Neuron (in vitro differentiated cells): ENCODE measurements at regions not wholly inside any gene's neighbourhood (a gene's known extent, or its start where the extent isn't known, plus 50 kb on each side); places are given as distances from the start of the nearest gene placed in this dataset.

Source experiments
- H2AFZ ChIP-seq: one replicate; pipeline ENCODE4 v1.6.1; 2013; ENCODE audit warnings: low read depth, mild to moderate bottlenecking, inconsistent platforms, low read length, moderate library complexity
- H3K27me3 ChIP-seq: one replicate; pipeline ENCODE4 v1.6.1; 2013; ENCODE audit warnings: low read length; ENCODE audit not compliant: insufficient read depth
- H3K36me3 ChIP-seq: one replicate; pipeline ENCODE4 v1.6.1; 2013; ENCODE audit warnings: low read length; ENCODE audit not compliant: insufficient read depth
- H3K4me1 ChIP-seq: one replicate; pipeline ENCODE4 v1.6.1; 2013; ENCODE audit warnings: low read length; ENCODE audit not compliant: insufficient read depth
- H3K4me3 ChIP-seq: 2 replicates; pipeline ENCODE4 v1.5.1; 2013; ENCODE audit warnings: mild to moderate bottlenecking, low read length, moderate library complexity
- H3K9me3 ChIP-seq: one replicate; pipeline ENCODE4 v1.6.1; 2013; ENCODE audit warnings: low read length

GRCh38 chr2:234339011-234339410 lies 157.9 kb downstream of the ARL4C start:
- H3K4me1 ChIP-seq: peaks cover 19% of the 10 kb centered on the region
- H3K9me3 ChIP-seq: no peaks in the 10 kb centered on the region
- no peak overlapping the region for H3K4me3 ChIP-seq
- H2AFZ ChIP-seq: no peak overlapping the region
- H3K36me3 ChIP-seq: no peaks in the 10 kb centered on the region
- no peaks in the 10 kb centered on the region for H3K27me3 ChIP-seq

GRCh38 chr2:234335661-234336228 lies 161.1 kb downstream of the ARL4C start:
- no peaks in the 10 kb centered on the region for H3K27me3 ChIP-seq
- peaks cover 20% of the 10 kb centered on the region for H3K4me1 ChIP-seq
- no peaks in the 10 kb centered on the region for H3K9me3 ChIP-seq
- H3K4me3 ChIP-seq: no peak overlapping the region
- no peaks in the 10 kb centered on the region for H3K36me3 ChIP-seq
- H2AFZ ChIP-seq: no peak overlapping the region

GRCh38 chr2:234334756-234335155 lies 162.1 kb downstream of the ARL4C start:
- Histone ChIP-seq H3K36me3 (no peaks in the 10 kb centered on the region), H3K9me3 (no peaks in the 10 kb centered on the region), H3K4me1 (peaks cover 20% of the 10 kb centered on the region), H3K4me3 (no peak overlapping the region), H3K27me3 (no peaks in the 10 kb centered on the region), H2AFZ (no peak overlapping the region)

GRCh38 chr2:234334151-234334550 lies 162.7 kb downstream of the ARL4C start:
- no peaks in the 10 kb centered on the region for H3K9me3 ChIP-seq
- H3K4me1 ChIP-seq: peaks cover 20% of the 10 kb centered on the region
- H2AFZ ChIP-seq: no peak overlapping the region

GRCh38 chr2:234333168-234334130 lies 163.4 kb downstream of the ARL4C start:
- H2AFZ ChIP-seq: no peak overlapping the region
- H3K4me3 ChIP-seq: no peak overlapping the region
- no peaks in the 10 kb centered on the region for H3K9me3 ChIP-seq
- H3K27me3 ChIP-seq: no peaks in the 10 kb centered on the region
- H3K36me3 ChIP-seq: no peaks in the 10 kb centered on the region
- peaks cover 20% of the 10 kb centered on the region for H3K4me1 ChIP-seq

More at GRCh38 chr2:234334151-234334550, 162.7 kb downstream of the ARL4C start:
- no peaks in the 10 kb centered on the region for H3K27me3 ChIP-seq
- H3K4me3 ChIP-seq: no peak overlapping the region
- H3K36me3 ChIP-seq: no peaks in the 10 kb centered on the region

- Histone ChIP-seq H3K4me3 (no peak overlapping the region), H3K36me3 (no peaks in the 10 kb centered on the region), H3K4me1 (peaks cover 20% of the 10 kb centered on the region), H2AFZ (no peak overlapping the region), H3K9me3 (no peaks in the 10 kb centered on the region), H3K27me3 (no peaks in the 10 kb centered on the region)
Measured at GRCh38 chr2:234331966-234332365, 164.9 kb downstream of the ARL4C start.

GRCh38 chr2:234331566-234331965 lies 165.3 kb downstream of the ARL4C start:
- no peak overlapping the region for H3K4me3 ChIP-seq
- H3K4me1 ChIP-seq: peaks cover 20% of the 10 kb centered on the region
- H3K27me3 ChIP-seq: no peaks in the 10 kb centered on the region

GRCh38 chr2:234330902-234331301 lies 166.0 kb downstream of the ARL4C start:
- Histone ChIP-seq H3K9me3 (no peaks in the 10 kb centered on the region), H2AFZ (no peak overlapping the region), H3K36me3 (no peaks in the 10 kb centered on the region), H3K4me1 (peaks cover 19% of the 10 kb centered on the region), H3K27me3 (no peaks in the 10 kb centered on the region), H3K4me3 (no peak overlapping the region)

More at GRCh38 chr2:234331566-234331965, 165.3 kb downstream of the ARL4C start:
- Histone ChIP-seq H3K36me3 (no peaks in the 10 kb centered on the region), H3K9me3 (no peaks in the 10 kb centered on the region), H2AFZ (no peak overlapping the region)

GRCh38 chr2:234329202-234329960 lies 167.5 kb downstream of the ARL4C start:
- H3K27me3 ChIP-seq: no peaks in the 10 kb centered on the region

GRCh38 chr2:234328444-234328990 lies 168.4 kb downstream of the ARL4C start:
- no peak overlapping the region for H2AFZ ChIP-seq
- H3K4me1 ChIP-seq: no peaks in the 10 kb centered on the region
- H3K27me3 ChIP-seq: no peaks in the 10 kb centered on the region
- H3K36me3 ChIP-seq: no peaks in the 10 kb centered on the region
- H3K9me3 ChIP-seq: no peaks in the 10 kb centered on the region
- H3K4me3 ChIP-seq: no peak overlapping the region

More at GRCh38 chr2:234329202-234329960, 167.5 kb downstream of the ARL4C start:
- Histone ChIP-seq H3K9me3 (no peaks in the 10 kb centered on the region), H3K4me1 (peaks cover 6% of the 10 kb centered on the region), H2AFZ (no peak overlapping the region), H3K4me3 (no peak overlapping the region), H3K36me3 (no peaks in the 10 kb centered on the region)

GRCh38 chr2:234326694-234327093 lies 170.2 kb downstream of the ARL4C start:
- no peak overlapping the region for H2AFZ ChIP-seq
- no peaks in the 10 kb centered on the region for H3K36me3 ChIP-seq
- H3K9me3 ChIP-seq: no peaks in the 10 kb centered on the region
- no peaks in the 10 kb centered on the region for H3K27me3 ChIP-seq
- no peak overlapping the region for H3K4me3 ChIP-seq
- no peaks in the 10 kb centered on the region for H3K4me1 ChIP-seq

GRCh38 chr2:234324116-234324515 lies 172.8 kb downstream of the ARL4C start:
- Histone ChIP-seq H3K4me3 (no peak overlapping the region), H3K9me3 (no peaks in the 10 kb centered on the region), H2AFZ (no peak overlapping the region), H3K27me3 (no peaks in the 10 kb centered on the region), H3K36me3 (no peaks in the 10 kb centered on the region), H3K4me1 (no peaks in the 10 kb centered on the region)
